HepG2 (cell line): ENCODE measurements at regions not wholly inside any gene's neighbourhood (a gene's known extent, or its start where the extent isn't known, plus 50 kb on each side); places are given as distances from the start of the nearest gene placed in this dataset.
A peak's percentile ranks its signal among the peaks of the same experiment; 100 is the strongest.

Experiments
- ADNP ChIP-seq: sonication (generic); formaldehyde crosslinking; IDR thresholded peaks from 2 replicates; pipeline ENCODE4 v1.4.0; 2020; ENCODE audit warnings: missing genetic modification reagents
- ASH2L ChIP-seq: fragments of 300-600, 200-600 bp; sonication (generic); IDR thresholded peaks from 2 replicates; pipeline ENCODE4 v1.7.0; 2017; ENCODE audit warnings: low read depth, mild to moderate bottlenecking, moderate library complexity, mixed read lengths, low read length; ENCODE audit not compliant: insufficient read length
- BORCS8-MEF2B ChIP-seq: sonication (generic); formaldehyde crosslinking; IDR thresholded peaks from 2 replicates; pipeline ENCODE4 v1.8.0; 2022; ENCODE audit warnings: mild to moderate bottlenecking, missing genetic modification reagents
- FOXA1 ChIP-seq, 2 experiments: fragments of 450-650 bp in 1 of 2; sonication (generic) in 1 of 2; formaldehyde crosslinking in 1 of 2; IDR thresholded peaks; 2 replicates each; pipeline versions ENCODE4 v1.4.0 to v1.6.1; 2016 to 2020; ENCODE audit warnings: missing genetic modification reagents in 1 of 2
- KDM6A ChIP-seq: IDR thresholded peaks from 2 replicates; pipeline ENCODE4 v1.6.1; 2016; ENCODE audit warnings: low read depth
- MED8 ChIP-seq: sonication (generic); formaldehyde crosslinking; IDR thresholded peaks from 2 replicates; pipeline ENCODE4 v1.8.1; 2023; ENCODE audit warnings: mild to moderate bottlenecking, missing genetic modification reagents; ENCODE audit not compliant: insufficient replicate concordance
- MIER3 ChIP-seq: IDR thresholded peaks from 2 replicates; pipeline ENCODE4 v1.6.1; 2016; ENCODE audit warnings: missing compliant biosample characterization, borderline replicate concordance
- TEAD3 ChIP-seq: optimal IDR thresholded peaks from 2 replicates; pipeline ENCODE3; 2016; ENCODE audit warnings: borderline replicate concordance
- ZBTB7B ChIP-seq: sonication (generic); formaldehyde crosslinking; IDR thresholded peaks from 2 replicates; pipeline ENCODE4 v1.4.0; 2020; ENCODE audit warnings: missing genetic modification reagents
- ZEB1 ChIP-seq: IDR thresholded peaks from 2 replicates; pipeline ENCODE4 v1.6.1; 2012; ENCODE audit warnings: mild to moderate bottlenecking, low read depth, inconsistent platforms; ENCODE audit not compliant: insufficient replicate concordance
- ZNF160 ChIP-seq: sonication (generic); formaldehyde crosslinking; IDR thresholded peaks from 2 replicates; pipeline ENCODE4 v1.8.0; 2022; ENCODE audit warnings: mild to moderate bottlenecking, inconsistent platforms, missing genetic modification reagents
- ZNF260 ChIP-seq: sonication (generic); formaldehyde crosslinking; IDR thresholded peaks from 2 replicates; pipeline ENCODE4 v1.4.0; 2020; ENCODE audit warnings: missing genetic modification reagents, low read depth, mild to moderate bottlenecking, borderline replicate concordance
- ZNF446 ChIP-seq: sonication (generic); formaldehyde crosslinking; IDR thresholded peaks from 2 replicates; pipeline ENCODE4 v1.5.0; 2020; ENCODE audit warnings: mild to moderate bottlenecking, missing genetic modification reagents
- ZNF501 ChIP-seq: sonication (generic); formaldehyde crosslinking; IDR thresholded peaks from 2 replicates; pipeline ENCODE4 v1.5.1; 2020; ENCODE audit warnings: mild to moderate bottlenecking, moderate library complexity, missing genetic modification reagents
- ZNF615 ChIP-seq: sonication (generic); formaldehyde crosslinking; IDR thresholded peaks from 2 replicates; pipeline ENCODE4 v1.5.0; 2020; ENCODE audit warnings: mild to moderate bottlenecking, missing genetic modification reagents, borderline replicate concordance
- ZNF672 ChIP-seq: sonication (generic); formaldehyde crosslinking; IDR thresholded peaks from 2 replicates; pipeline ENCODE4 v1.8.1; 2022; ENCODE audit warnings: missing genetic modification reagents
- ZNF790 ChIP-seq: sonication (generic); formaldehyde crosslinking; IDR thresholded peaks from 2 replicates; pipeline ENCODE4 v1.8.0; 2022; ENCODE audit warnings: missing genetic modification reagents, mild to moderate bottlenecking, borderline replicate concordance
- TF ChIP-seq, protein P1 (sequence below): sonication (generic); formaldehyde crosslinking; IDR thresholded peaks from 2 replicates; pipeline ENCODE4 v1.4.0; 2020; ENCODE audit warnings: mild to moderate bottlenecking, missing genetic modification reagents
- TF ChIP-seq, protein P2 (sequence below): sonication (generic); formaldehyde crosslinking; IDR thresholded peaks from 2 replicates; pipeline ENCODE4 v1.8.0; 2022; ENCODE audit warnings: mild to moderate bottlenecking, missing genetic modification reagents, moderate library complexity
- TF ChIP-seq, protein P3 (sequence below), 2 experiments: sonication (generic) in 1 of 2; formaldehyde crosslinking in 1 of 2; IDR thresholded peaks; 2 replicates each; pipeline versions ENCODE4 v1.5.1 to v1.6.1; 2011 to 2020; ENCODE audit warnings: borderline replicate concordance in 1 of 2, low read depth in 1 of 2, low read length in 1 of 2, mild to moderate bottlenecking in 1 of 2, missing genetic modification reagents in 1 of 2, moderate library complexity in 1 of 2
- TF ChIP-seq, protein P4 (sequence below): sonication (generic); formaldehyde crosslinking; IDR thresholded peaks from 2 replicates; pipeline ENCODE4 v1.4.0; 2020; ENCODE audit warnings: missing genetic modification reagents

DNA sequence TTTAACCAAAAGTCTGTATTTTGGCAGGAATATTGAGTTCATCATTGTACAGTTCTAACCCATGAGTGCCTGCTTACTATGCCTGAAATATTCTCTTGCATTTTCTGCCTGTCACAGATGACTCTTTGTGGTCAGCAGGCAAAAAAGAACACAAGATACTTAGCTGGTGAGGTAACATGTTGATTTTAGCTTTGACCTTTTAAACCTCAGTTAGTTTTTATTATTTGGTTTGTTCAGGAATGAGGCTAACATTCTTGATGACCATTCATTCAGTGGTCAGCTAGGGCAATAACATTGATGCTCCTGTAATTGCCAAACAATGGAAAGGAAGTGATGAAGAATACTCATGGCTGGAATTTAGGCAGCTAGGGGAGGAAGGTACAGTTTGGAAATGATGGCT, 491.2 kb downstream of the PIK3C3 start (continued):
- TF ChIP-seq ZNF790 (CRISPR knock-in tag) (no peak), ZNF160 (CRISPR knock-in tag) (no peak), FOXA1 (IDR thresholded peaks at IDR 0.05) (peak; percentile 78), FOXA1 (CRISPR knock-in tag; IDR thresholded peaks at IDR 0.05) (peak; percentile 92), ASH2L (no peak), BORCS8-MEF2B (CRISPR knock-in tag) (no peak), MED8 (no peak), ZNF672 (CRISPR knock-in tag) (no peak), MIER3 (CRISPR knock-in tag) (peak; percentile 24; the same call in 1 of the 2 replicates), ZNF446 (no peak), KDM6A (CRISPR knock-in tag) (peak; percentile 46; the same call in 1 of the 2 replicates), ADNP (CRISPR knock-in tag) (no peak), ZNF501 (CRISPR knock-in tag) (no peak), ZBTB7B (CRISPR knock-in tag) (no peak), TEAD3 (CRISPR knock-in tag) (peak; percentile 95), ZEB1 (no peak), ZNF260 (CRISPR knock-in tag) (no peak), ZNF615 (no peak)
- TF ChIP-seq, protein P1, sequence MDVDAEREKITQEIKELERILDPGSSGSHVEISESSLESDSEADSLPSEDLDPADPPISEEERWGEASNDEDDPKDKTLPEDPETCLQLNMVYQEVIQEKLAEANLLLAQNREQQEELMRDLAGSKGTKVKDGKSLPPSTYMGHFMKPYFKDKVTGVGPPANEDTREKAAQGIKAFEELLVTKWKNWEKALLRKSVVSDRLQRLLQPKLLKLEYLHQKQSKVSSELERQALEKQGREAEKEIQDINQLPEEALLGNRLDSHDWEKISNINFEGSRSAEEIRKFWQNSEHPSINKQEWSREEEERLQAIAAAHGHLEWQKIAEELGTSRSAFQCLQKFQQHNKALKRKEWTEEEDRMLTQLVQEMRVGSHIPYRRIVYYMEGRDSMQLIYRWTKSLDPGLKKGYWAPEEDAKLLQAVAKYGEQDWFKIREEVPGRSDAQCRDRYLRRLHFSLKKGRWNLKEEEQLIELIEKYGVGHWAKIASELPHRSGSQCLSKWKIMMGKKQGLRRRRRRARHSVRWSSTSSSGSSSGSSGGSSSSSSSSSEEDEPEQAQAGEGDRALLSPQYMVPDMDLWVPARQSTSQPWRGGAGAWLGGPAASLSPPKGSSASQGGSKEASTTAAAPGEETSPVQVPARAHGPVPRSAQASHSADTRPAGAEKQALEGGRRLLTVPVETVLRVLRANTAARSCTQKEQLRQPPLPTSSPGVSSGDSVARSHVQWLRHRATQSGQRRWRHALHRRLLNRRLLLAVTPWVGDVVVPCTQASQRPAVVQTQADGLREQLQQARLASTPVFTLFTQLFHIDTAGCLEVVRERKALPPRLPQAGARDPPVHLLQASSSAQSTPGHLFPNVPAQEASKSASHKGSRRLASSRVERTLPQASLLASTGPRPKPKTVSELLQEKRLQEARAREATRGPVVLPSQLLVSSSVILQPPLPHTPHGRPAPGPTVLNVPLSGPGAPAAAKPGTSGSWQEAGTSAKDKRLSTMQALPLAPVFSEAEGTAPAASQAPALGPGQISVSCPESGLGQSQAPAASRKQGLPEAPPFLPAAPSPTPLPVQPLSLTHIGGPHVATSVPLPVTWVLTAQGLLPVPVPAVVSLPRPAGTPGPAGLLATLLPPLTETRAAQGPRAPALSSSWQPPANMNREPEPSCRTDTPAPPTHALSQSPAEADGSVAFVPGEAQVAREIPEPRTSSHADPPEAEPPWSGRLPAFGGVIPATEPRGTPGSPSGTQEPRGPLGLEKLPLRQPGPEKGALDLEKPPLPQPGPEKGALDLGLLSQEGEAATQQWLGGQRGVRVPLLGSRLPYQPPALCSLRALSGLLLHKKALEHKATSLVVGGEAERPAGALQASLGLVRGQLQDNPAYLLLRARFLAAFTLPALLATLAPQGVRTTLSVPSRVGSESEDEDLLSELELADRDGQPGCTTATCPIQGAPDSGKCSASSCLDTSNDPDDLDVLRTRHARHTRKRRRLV (CRISPR knock-in tag), result no peak
- TF ChIP-seq, protein P2, sequence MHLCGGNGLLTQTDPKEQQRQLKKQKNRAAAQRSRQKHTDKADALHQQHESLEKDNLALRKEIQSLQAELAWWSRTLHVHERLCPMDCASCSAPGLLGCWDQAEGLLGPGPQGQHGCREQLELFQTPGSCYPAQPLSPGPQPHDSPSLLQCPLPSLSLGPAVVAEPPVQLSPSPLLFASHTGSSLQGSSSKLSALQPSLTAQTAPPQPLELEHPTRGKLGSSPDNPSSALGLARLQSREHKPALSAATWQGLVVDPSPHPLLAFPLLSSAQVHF (CRISPR knock-in tag), result no peak
- TF ChIP-seq, protein P3, sequence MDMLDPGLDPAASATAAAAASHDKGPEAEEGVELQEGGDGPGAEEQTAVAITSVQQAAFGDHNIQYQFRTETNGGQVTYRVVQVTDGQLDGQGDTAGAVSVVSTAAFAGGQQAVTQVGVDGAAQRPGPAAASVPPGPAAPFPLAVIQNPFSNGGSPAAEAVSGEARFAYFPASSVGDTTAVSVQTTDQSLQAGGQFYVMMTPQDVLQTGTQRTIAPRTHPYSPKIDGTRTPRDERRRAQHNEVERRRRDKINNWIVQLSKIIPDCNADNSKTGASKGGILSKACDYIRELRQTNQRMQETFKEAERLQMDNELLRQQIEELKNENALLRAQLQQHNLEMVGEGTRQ (IDR thresholded peaks at IDR 0.05; ENCODE audit: low read depth, low read length), result no peak
- TF ChIP-seq, protein P3 (CRISPR knock-in tag; IDR thresholded peaks at IDR 0.05; ENCODE audit: borderline replicate concordance), result no peak
- TF ChIP-seq, protein P4, sequence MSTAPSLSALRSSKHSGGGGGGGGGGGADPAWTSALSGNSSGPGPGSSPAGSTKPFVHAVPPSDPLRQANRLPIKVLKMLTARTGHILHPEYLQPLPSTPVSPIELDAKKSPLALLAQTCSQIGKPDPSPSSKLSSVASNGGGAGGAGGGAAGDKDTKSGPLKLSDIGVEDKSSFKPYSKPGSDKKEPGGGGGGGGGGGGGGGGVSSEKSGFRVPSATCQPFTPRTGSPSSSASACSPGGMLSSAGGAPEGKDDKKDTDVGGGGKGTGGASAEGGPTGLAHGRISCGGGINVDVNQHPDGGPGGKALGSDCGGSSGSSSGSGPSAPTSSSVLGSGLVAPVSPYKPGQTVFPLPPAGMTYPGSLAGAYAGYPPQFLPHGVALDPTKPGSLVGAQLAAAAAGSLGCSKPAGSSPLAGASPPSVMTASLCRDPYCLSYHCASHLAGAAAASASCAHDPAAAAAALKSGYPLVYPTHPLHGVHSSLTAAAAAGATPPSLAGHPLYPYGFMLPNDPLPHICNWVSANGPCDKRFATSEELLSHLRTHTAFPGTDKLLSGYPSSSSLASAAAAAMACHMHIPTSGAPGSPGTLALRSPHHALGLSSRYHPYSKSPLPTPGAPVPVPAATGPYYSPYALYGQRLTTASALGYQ (CRISPR knock-in tag), result peak; percentile 51; the same call in 1 of the 2 replicates
